Spleen (tissue), 11 donors: ENCODE measurements at regions not wholly inside any gene's neighbourhood (a gene's known extent, or its start where the extent isn't known, plus 50 kb on each side); places are given as distances from the start of the nearest gene placed in this dataset.

Experiments used
- DNase-seq: peaks from one replicate; pipeline ENCODE4 v3.0.0-alpha.2; 2020
- H3K27ac ChIP-seq, 8 donors: fragments of 200-600 bp; sonication (generic) in 7 of 8; 1 replicate in 4 of 8; 2 replicates in 4 of 8; pipeline versions ENCODE4 v1.5.0 to v1.8.0; 2016 to 2021; ENCODE audit warnings: inconsistent platforms in 4 of 8, mild to moderate bottlenecking in 4 of 8, moderate library complexity in 1 of 8
- H3K27me3 ChIP-seq, 7 donors: fragments of 200-600 bp; sonication (generic) in 6 of 7; replicated peaks in 1 of 7; 1 replicate in 4 of 7; 2 replicates in 3 of 7; pipeline versions ENCODE4 v1.5.0 to v1.8.0; 2016 to 2021; ENCODE audit warnings: inconsistent platforms in 3 of 7, mild to moderate bottlenecking in 1 of 7
- H3K36me3 ChIP-seq, 6 donors: fragments of 200-600 bp; sonication (generic) in 5 of 6; 1 replicate in 4 of 6; 2 replicates in 2 of 6; pipeline versions ENCODE4 v1.5.0 to v1.8.0; 2016 to 2021; ENCODE audit warnings: inconsistent platforms in 2 of 6
- H3K4me1 ChIP-seq, 6 donors: fragments of 200-600 bp; sonication (generic) in 5 of 6; 1 replicate in 3 of 6; 2 replicates in 3 of 6; pipeline versions ENCODE4 v1.5.0 to v1.8.0; 2016 to 2021; ENCODE audit warnings: inconsistent platforms in 3 of 6
- H3K4me3 ChIP-seq, 8 donors: fragments of 200-600 bp; sonication (generic) in 7 of 8; 1 replicate in 4 of 8; 2 replicates in 4 of 8; pipeline versions ENCODE4 v1.5.0 to v1.8.0; 2016 to 2021; ENCODE audit warnings: inconsistent platforms in 4 of 8, mild to moderate bottlenecking in 4 of 8, moderate library complexity in 2 of 8
- H3K9me3 ChIP-seq, 8 donors: fragments of 200-600 bp; sonication (generic) in 7 of 8; 1 replicate in 4 of 8; 2 replicates in 4 of 8; pipeline versions ENCODE4 v1.5.0 to v1.8.0; 2016 to 2021; ENCODE audit warnings: inconsistent platforms in 4 of 8
- POLR2A ChIP-seq, 3 donors: fragments of 450-650 bp; IDR thresholded peaks; one replicate each; pipeline ENCODE4 v1.5.1; 2017; ENCODE audit warnings: antibody characterized with exemption in 3 of 3, mild to moderate bottlenecking in 1 of 3
- POLR2AphosphoS5 ChIP-seq, 3 donors: sonication (generic); formaldehyde crosslinking; IDR thresholded peaks; one replicate each; pipeline ENCODE4 v1.5.1; 2017; ENCODE audit warnings: antibody characterized with exemption in 3 of 3
- WGBS, 5 donors: extraction: QIAGEN DNeasy Blood & Tissue Kit in 3 of 5; methylation state at CpG; one replicate each; pipeline versions ENCODE4 v1.1.5 to v1.1.7; 2013 to 2018; 5-methylcytosine and 5-hydroxymethylcytosine counted together
- intact Hi-C: fragments of 100-400 bp; cut with DNase I; formaldehyde crosslinking; loops from one replicate; pipeline ENCODE4 v1.15.0; 2023; ENCODE audit warnings: low total_unique reads
- TF ChIP-seq, protein P1 (sequence below), 11 experiments: fragments of 200-600 bp in 7 of 11; fragments of 450-650 bp in 4 of 11; sonication (generic) in 4 of 11; IDR thresholded peaks in 8 of 11; conservative IDR thresholded peaks in 3 of 11; 1 replicate in 7 of 11; 2 replicates in 4 of 11; pipeline versions ENCODE4 v1.4.0 to v1.8.0; 2016 to 2021; ENCODE audit warnings: antibody characterized with exemption in 11 of 11, inconsistent platforms in 4 of 11, mild to moderate bottlenecking in 1 of 11
- donor health status: healthy with polysubstance abuse.
- donor health status: DM: no; HTN: no; CAD: no; lungs with moderate emphysema.
- donor health status: DM: no; HTN: no; CAD: no.
- donor health status: Bipolar disorder and iron deficiency.
- donor health status: healthy.
- donor health status: DM: no; HTN: no; CAD: no.
- donor health status: DM: yes; HTN: yes; CAD: no.

DNA sequence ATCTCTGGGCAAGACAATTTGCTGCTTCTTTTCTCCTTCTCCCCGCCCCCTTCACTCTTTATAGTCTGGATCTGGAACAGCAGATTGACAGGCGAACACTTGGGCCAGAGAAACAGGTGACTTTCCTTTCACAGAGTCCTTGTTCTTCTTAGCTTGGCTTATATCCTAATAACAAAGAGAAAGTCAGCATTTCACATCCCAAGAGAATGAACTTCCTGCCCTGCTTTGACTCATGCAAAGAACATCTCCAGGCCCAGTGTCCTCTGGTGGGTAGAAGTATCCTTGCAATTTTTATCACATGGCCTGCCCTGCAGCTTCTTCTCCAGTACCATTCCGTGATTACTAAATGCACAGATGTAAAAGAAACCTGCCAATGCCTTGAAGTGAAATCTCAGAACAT, 764.4 kb downstream of the ADGRL2 start:
- no peaks in the 10 kb centered on the region for H3K9me3 ChIP-seq
- TF ChIP-seq, protein P1, sequence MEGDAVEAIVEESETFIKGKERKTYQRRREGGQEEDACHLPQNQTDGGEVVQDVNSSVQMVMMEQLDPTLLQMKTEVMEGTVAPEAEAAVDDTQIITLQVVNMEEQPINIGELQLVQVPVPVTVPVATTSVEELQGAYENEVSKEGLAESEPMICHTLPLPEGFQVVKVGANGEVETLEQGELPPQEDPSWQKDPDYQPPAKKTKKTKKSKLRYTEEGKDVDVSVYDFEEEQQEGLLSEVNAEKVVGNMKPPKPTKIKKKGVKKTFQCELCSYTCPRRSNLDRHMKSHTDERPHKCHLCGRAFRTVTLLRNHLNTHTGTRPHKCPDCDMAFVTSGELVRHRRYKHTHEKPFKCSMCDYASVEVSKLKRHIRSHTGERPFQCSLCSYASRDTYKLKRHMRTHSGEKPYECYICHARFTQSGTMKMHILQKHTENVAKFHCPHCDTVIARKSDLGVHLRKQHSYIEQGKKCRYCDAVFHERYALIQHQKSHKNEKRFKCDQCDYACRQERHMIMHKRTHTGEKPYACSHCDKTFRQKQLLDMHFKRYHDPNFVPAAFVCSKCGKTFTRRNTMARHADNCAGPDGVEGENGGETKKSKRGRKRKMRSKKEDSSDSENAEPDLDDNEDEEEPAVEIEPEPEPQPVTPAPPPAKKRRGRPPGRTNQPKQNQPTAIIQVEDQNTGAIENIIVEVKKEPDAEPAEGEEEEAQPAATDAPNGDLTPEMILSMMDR (IDR thresholded peaks at IDR 0.05 in 8 of 11, conservative IDR thresholded peaks at IDR 0.05 in 3 of 11) = no peak
- TF ChIP-seq POLR2A (IDR thresholded peaks at IDR 0.05) (no peak), POLR2AphosphoS5 (IDR thresholded peaks at IDR 0.05) (no peak)
- 63 to 81% (median 78%) methylated on average over 3 of the region's 3 CpGs for WGBS, 5 donors
- no peak overlapping the region for H3K27ac ChIP-seq
- no peak for DNase-seq
- no peaks in the 10 kb centered on the region for H3K4me1 ChIP-seq
- no peaks in the 10 kb centered on the region for H3K36me3 ChIP-seq
- no peak overlapping the region for H3K4me3 ChIP-seq
- intact Hi-C loops = no loop called here
- H3K27me3 ChIP-seq = no peaks in the 10 kb centered on the region

DNA sequence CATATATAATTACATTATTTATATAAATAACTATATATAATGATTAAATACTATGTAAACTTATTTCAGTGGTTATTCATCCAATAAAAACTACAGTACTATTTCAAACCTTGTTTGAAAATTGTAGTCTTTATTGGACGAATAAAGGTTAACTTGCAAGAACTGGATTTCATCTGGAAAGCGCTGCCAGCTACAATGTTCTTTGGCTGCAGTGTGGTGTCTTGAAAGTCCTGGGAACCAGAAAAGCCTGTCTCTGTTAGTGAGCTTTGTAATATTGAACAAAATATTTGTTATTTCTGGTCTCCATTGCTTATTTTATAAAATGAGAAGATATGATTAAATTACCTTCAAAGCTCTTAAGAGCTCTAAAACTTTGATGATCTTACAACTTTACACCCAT, 763.6 kb downstream of the ADGRL2 start:
- no peak for DNase-seq
- Histone ChIP-seq H3K27ac (no peak overlapping the region), H3K36me3 (no peaks in the 10 kb centered on the region), H3K4me1 (no peaks in the 10 kb centered on the region), H3K9me3 (no peaks in the 10 kb centered on the region), H3K4me3 (no peak overlapping the region), H3K27me3 (no peaks in the 10 kb centered on the region)
- TF ChIP-seq, protein P1 (IDR thresholded peaks at IDR 0.05 in 8 of 11, conservative IDR thresholded peaks at IDR 0.05 in 3 of 11) = no peak
- intact Hi-C loops = no loop called here
- 84 to 96% (median 90%) methylated on average over 2 of the region's 2 CpGs for WGBS, 5 donors

DNA sequence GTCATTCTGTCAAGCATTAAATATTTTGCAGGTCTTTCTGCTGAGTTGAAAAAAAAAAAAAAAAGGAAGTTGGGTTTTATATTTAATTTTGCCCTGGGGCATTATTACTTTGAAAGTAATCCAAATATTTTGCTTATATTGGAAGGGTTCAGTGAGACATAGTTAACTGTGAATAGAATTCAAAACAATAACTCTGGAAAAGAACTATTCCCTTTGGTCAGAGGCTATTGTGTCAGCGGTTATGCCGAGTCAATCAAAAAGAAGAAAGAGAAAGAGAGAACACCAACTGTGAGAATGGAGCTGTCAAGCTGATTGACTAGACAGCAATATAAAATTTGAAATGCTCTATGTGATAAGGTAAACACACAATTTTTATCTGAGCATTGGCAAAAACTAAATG, 761.7 kb downstream of the ADGRL2 start:
- TF ChIP-seq, protein P1 (IDR thresholded peaks at IDR 0.05 in 8 of 11, conservative IDR thresholded peaks at IDR 0.05 in 3 of 11) = no peak
- no peak for TF ChIP-seq POLR2AphosphoS5 (IDR thresholded peaks at IDR 0.05)
- TF ChIP-seq POLR2A (IDR thresholded peaks at IDR 0.05) = no peak
- Histone ChIP-seq H3K36me3 (no peaks in the 10 kb centered on the region), H3K9me3 (no peaks in the 10 kb centered on the region), H3K4me1 (no peaks in the 10 kb centered on the region), H3K27me3 (no peaks in the 10 kb centered on the region), H3K4me3 (no peak overlapping the region), H3K27ac (no peak overlapping the region)
- no peak for DNase-seq
- WGBS, 5 donors = 41 to 84% (median 61%) methylated on average over 2 of the region's 2 CpGs
- intact Hi-C loops = no loop called here

DNA sequence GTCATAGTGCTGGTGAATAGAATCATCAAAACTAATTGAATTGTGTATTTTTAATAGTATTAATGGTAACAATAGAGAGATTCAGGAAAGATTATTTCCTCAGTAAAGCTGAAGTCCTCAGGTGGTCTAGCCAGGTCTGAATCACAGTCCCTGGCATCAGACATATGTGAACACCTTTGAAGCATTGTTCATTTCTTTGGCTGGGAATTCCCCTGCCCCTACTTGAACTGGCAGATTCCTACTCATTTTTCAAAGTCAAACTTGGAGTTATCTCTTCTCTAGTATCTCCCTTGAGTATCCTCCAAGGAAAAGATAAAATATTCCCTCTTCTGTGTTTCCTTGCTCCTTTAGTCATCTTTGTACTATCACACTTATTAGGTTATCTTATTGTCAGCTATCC, 759.8 kb downstream of the ADGRL2 start:
- intact Hi-C loops = no loop called here
- no peaks in the 10 kb centered on the region for H3K27me3 ChIP-seq
- DNase-seq = no peak
- H3K9me3 ChIP-seq = no peaks in the 10 kb centered on the region
- H3K4me3 ChIP-seq = no peak overlapping the region
- no peaks in the 10 kb centered on the region for H3K36me3 ChIP-seq
- TF ChIP-seq, protein P1 (IDR thresholded peaks at IDR 0.05 in 8 of 11, conservative IDR thresholded peaks at IDR 0.05 in 3 of 11) = no peak
- no peak for TF ChIP-seq POLR2A (IDR thresholded peaks at IDR 0.05)
- H3K27ac ChIP-seq = no peak overlapping the region
- H3K4me1 ChIP-seq = no peaks in the 10 kb centered on the region
